ENCODE measurements at regions not wholly inside any gene's neighbourhood (a gene's known extent, or its start where the extent isn't known, plus 50 kb on each side); places are given as distances from the start of the nearest gene placed in this dataset.
"Not testable (repeated sequence)": the region's sequence is repeated elsewhere in the genome, so short reads cannot be mapped to it uniquely, and the experiment has no call there.

DNA sequence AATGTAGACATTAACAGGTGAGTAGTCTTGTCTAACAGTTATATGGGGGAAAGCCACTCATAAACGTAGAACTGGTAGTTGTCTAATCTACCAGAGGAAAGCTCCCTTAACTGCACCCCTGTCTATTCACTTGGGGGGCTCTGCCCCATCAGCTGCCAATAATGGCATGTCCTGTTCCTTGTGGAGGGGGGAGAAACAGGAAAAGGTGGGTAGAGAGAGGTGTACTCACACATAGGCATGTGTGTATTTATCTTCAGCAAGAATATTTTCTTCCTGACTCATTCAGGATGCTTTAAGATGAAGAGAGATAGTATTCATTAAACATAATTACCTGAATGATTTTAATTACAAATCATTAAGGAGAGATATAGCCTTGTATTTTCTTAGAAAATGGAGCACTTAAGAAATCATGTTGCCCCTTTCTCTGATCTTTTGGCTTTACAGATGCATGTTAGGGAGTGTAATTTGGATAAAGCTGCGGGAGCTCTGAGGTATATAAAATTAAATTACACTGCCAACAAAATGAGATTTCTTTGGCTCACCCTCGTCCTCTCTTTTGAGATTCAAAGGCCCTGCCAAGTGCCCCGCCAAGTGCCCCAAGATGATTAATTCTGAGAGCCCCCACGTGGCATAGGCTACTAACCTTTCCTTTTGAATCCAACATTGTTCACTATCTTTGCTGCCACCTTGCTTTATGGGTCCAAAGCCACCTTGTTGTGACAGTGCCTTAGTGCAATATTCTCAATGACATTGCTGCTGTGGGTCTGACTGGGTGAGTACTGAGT lies 286.3 kb upstream of the LYPLAL1 start:
- DNase-seq, result no peak

GRCh38 chr1:218890451-218890850 lies 283.2 kb upstream of the LYPLAL1 start:
- DNase-seq, result no peak

- no peak for DNase-seq
Measured at GRCh38 chr1:218891577-218891976, 282.1 kb upstream of the LYPLAL1 start.

DNA sequence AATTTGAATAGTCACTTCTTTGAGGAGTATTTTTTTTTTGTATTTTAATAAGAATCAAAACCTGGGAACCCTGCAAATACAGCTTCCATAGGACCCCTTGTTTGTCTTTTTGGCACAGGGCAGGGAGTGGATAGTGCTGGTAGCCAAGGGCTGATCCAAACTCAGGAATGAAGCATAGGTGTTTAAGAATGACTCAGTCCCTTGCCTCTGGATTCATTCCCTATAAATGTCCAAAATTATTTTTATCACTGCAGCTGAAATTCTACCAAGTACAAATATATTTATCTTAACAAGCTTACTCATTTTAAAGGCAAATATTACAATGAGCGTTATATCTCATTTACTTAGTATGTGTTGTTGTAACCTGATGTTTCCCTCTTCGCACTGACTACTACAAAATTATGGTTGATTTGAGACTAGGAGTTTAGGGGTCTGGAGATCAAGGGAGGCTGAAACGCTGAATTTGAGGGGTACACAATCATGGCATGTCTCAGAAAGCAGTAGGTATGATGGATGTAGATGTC lies 278.6 kb upstream of the LYPLAL1 start:
- no peak for DNase-seq

DNA sequence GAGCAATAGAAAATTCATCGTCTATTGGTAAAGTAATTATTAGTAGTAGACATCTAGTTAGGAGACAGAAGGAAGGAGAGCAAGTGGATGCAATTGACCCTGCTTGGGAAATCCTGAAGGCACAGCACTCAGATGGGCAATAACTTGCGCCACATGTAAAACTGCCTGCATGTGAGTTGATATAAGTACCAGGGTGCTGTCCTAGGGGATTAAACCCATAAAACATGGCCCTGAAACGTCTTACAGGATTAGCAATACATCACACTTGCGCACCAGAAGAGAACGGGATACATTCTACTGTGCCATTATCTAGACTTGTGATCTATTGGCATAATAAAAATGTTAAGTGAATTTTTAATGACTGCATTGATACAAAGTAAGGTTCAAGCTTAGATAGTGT lies 277.5 kb upstream of the LYPLAL1 start:
- no peak for DNase-seq

DNA sequence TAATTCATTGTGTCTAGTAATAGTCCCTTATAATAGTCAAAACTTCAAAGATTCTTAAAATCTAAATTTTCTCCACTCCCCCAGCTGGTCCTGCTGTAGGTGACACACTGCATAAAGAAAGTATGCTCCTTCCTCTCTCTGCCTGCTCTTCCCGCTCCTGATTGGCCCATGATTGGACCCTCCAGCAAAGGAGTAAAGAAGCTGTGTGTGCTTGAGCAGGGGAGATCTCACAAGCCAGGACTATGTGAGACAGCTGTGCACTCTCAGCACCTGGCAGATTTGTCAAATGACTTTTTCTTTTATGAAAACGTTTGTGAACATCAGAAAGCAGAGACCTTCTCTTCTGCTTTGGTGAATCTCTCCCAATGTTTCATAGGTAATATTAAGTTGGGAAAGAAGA lies 274.8 kb upstream of the LYPLAL1 start:
- DNase-seq, result no peak

GRCh38 chr1:218900615-218901014 lies 273.1 kb upstream of the LYPLAL1 start:
- DNase-seq, result no peak

DNA sequence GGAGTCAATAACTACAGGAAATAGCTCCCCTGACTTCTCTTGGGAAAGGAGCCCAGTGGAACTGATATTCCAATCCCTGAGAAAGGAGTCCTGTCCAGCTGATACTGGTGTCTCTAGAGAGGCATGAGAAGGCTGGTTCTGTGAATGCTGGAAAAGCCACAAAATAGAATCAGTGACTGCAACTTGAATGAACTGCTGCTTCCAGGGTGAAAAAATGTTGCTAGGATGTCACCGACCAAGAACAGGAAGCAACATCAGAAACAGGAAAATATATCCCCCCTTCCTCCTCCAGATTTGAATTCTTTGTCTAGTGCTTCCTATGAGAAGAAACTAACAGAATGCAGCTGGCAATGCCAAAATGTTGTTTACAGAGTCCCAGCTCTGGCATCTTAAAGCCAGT lies 269.3 kb upstream of the LYPLAL1 start:
- no peak for DNase-seq

GRCh38 chr1:218916720-218917119 lies 257.0 kb upstream of the LYPLAL1 start:
- no peak for DNase-seq

DNA sequence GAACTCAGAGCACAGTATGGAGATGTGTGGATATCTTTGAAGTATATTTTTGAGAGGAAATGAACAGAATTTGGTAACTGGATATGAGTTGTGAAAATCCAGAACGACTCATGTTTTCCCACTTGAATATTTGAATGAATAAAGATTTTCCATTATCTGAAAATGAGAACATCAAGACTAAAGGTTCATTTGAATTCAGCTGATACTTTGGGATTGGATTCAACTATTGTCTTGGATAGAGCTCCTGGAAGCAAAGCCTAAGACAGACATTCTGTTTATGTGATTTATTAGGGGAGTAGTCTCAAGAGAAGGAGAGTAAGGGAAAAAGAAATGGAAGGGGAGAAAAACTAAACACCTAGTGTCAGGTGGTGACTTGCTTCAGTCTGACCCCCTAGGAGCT lies 256.0 kb upstream of the LYPLAL1 start:
- DNase-seq, result no peak

DNA sequence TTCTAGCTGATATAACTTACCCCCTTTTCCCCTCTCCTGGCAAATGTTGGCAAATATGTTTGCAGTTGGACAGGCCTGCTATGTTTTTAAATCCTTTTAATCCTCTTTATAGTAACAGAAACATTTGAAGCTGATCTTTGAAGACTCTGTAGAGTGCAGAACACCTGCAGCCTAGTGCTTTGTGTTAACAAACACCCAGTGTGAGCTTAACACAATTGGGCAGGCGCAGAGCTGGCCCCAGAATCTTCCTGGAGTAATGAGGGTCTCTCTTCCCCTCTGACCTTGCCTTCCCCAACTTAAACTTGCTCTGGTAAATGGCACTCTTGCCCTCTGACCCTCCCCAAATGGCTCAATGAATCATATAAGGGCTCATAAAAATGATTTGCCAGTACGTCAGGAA lies 247.9 kb upstream of the LYPLAL1 start:
- DNase-seq, result no peak

- no peak for DNase-seq
Measured at GRCh38 chr1:218926631-218927030, 247.0 kb upstream of the LYPLAL1 start.

DNA sequence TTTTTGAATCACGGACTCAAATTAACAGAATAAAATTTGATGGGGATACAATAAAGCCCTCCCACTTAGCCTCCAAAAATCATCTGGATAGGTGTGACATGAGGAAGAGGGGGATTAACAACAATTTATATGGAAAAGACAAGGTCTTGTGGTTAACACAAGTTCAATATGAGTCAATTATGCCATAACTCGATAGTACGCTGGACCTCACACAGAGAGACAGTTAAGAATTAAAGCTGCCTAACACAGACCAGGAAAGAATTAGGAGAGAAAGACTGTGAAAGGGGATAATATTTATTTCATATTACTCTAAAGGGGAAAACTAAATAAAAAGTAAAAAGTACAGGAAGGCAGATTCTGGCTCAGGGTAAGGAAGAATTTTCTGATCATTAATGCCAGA lies 243.7 kb upstream of the LYPLAL1 start:
- no peak for DNase-seq

DNA sequence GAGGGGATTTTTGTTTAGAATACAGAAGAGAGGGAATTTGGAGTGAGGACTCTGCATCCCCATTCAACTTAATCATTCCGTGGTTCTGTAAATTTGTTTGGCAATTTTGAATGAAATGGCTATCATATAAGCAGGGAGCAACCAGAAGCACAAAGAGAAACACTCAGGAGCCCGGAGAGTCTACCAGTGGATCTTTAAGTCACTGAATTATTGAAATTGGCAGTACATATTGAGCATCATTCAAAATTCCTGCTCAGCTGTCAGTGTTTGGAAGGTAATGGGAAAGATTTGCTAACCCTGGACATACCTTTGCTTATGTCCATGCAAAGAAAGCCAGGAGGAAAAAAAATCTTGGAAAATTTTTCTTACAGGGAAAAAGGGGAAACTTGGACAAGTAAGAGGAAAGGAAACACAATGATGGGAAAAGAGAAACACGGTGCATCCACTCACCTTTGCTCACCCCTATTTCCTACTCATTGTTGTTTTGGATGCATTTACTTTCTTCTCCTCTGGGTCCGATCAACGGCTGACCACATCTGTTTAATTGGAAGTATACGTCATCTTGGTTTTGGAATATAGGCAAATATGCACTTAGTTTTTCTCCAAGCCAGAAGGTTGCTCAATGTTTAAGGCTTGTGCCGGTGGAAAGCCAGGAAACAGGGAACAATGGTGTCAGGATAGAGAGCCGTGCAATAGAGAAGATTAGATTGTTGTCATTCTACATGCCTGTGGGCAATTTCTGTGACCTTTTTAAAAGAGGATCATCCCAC lies 243.0 kb upstream of the LYPLAL1 start:
- DNase-seq, result peak; percentile 3

DNA sequence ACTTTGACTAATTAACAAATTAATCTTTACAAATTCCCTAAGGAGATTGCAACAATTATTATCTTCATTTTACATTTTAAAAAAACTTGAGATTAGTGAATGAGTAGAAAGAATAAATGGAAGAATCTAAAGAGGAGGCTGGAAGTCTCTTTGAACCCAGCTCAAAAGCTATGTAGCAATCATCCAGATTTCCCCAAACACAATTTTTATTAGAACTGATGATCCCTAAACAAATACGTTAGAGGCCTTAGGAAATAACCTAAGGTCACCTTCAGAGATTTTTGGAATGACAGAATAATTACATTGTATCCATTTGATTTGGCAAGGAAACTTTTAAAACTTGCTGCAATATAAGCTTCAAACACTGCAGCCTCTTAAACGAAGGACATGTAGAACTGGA lies 242.4 kb upstream of the LYPLAL1 start:
- DNase-seq, result no peak

GRCh38 chr1:218933513-218933912 lies 240.2 kb upstream of the LYPLAL1 start:
- no peak for DNase-seq

- DNase-seq, result not testable (repeated sequence)
Measured at GRCh38 chr1:218935408-218935807, 238.3 kb upstream of the LYPLAL1 start.

- no peak for DNase-seq
Measured at GRCh38 chr1:218938259-218938658, 235.4 kb upstream of the LYPLAL1 start.

DNA sequence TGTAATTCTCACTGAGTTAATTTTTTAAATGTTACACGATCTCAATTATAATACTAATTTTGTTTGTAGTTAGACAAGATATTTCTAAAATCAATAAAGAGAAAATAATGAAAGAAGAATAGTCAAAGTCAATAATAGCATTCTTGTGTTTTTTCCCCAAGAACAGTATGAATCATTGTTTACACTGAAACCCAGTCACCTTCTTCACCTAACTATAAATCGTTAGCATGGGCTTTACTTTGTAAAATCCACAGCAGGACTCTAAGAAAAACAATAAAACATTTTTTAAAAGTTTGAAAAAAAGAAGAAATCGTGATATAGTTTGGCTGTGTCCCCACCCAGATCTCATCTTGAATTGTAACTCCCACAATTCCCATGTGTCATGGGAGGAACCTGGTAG lies 234.6 kb upstream of the LYPLAL1 start:
- DNase-seq, result no peak

DNA sequence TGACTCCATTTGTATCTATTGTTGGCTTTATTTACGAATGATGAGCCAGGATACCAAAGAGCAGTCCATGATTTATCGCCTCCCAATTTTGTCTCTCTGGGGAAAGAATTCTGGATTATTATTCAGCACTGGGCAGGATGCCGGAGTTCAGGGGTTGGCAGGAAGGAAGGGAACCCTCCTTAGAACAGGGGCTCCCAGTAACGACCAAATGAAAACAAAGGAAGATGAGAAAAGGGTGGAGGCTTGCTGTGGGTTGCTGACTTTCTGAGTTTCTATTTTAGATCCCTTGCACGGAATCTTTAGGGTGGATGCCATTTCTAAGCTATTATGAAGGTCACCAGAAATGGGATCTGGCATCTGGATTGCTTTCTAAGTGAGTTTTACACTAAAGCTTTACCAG lies 231.2 kb upstream of the LYPLAL1 start:
- DNase-seq, result no peak

GRCh38 chr1:218943371-218943770 lies 230.3 kb upstream of the LYPLAL1 start:
- no peak for DNase-seq

DNA sequence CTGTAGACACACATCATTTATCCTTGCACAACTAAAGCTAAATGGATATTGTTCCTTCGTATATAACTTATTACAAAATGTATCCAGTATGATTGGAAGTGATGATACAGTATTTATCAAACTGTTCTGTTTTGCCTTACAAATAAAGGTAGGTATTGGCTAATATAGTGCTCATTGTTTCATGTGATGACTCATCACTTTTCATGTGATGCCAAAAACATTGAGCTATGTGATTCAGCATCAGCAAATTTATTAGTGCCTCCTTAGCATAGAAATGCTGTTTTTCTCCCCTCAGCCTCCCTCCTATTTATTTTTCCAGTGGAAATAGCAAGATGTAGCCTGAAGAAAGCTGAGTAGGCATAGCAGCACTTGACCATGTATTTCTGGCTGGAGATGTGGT lies 228.6 kb upstream of the LYPLAL1 start:
- no peak for DNase-seq

DNA sequence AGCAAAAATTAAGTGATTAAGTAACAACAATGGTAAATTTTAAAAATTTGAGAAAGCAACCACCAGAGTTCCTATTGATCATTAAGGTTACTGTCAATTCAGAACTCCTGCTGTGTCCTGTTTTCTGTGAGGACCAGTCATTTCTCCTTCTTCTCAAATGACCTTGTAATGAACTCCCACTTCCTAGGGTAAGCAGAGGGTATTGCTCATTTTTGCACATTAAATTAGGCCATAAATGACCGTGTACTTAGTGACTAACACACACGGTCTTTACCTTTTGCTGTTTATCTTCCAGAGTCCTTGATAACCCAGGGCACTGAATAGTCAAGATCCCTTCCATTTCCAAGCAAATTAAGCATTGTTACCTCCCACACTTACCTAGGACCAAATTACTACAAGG lies 227.5 kb upstream of the LYPLAL1 start:
- DNase-seq, result no peak

DNA sequence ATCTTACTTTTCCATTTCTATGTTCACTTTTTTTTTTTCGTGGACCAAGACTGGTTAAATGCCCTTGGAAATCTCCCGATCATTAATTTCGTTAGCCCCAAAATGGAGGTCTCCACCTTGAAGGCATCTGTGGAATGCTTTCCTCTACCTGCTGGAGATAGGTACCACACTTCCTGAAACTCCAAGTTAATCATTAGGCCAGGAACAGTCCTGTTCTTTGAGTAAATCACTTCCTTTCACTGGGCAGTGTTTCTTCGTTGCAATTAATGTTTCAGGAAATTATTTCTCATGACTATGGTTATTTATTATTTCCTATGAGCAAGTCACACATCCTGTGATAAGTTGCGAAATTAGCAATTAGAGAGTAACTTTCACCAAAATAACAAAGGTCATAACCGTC lies 225.2 kb upstream of the LYPLAL1 start:
- DNase-seq, result no peak
